HG03064 (cell line): ENCODE measurements at regions not wholly inside any gene's neighbourhood (a gene's known extent, or its start where the extent isn't known, plus 50 kb on each side); places are given as distances from the start of the nearest gene placed in this dataset.
"Not testable (repeated sequence)": the region's sequence is repeated elsewhere in the genome, so short reads cannot be mapped to it uniquely, and the experiment has no call there.

Experiments
- ATAC-seq: cut with Tn5 transposase; IDR thresholded peaks from one replicate; pipeline ENCODE4 v1.9.1; 2021; ENCODE audit warnings: low read depth; ENCODE audit not compliant: unreplicated experiment

GRCh38 chr18:60215432-60215831 lies 157.1 kb downstream of the MC4R start:
- no peak for ATAC-seq

- no peak for ATAC-seq
Measured at GRCh38 chr18:60209042-60209441, 163.5 kb downstream of the MC4R start.

GRCh38 chr18:60202708-60203107 lies 169.9 kb downstream of the MC4R start:
- no peak for ATAC-seq

- no peak for ATAC-seq
Measured at GRCh38 chr18:60200558-60200957, 172.0 kb downstream of the MC4R start.

- ATAC-seq = no peak
Measured at GRCh38 chr18:60199505-60199904, 173.1 kb downstream of the MC4R start.

- no peak for ATAC-seq
Measured at GRCh38 chr18:60197671-60198462, 174.7 kb downstream of the MC4R start.

- ATAC-seq = no peak
Measured at GRCh38 chr18:60196836-60197606, 175.6 kb downstream of the MC4R start.

- ATAC-seq = no peak
Measured at GRCh38 chr18:60193780-60194179, 178.8 kb downstream of the MC4R start.

GRCh38 chr18:60191926-60192325 lies 180.6 kb downstream of the MC4R start:
- no peak for ATAC-seq

- no peak for ATAC-seq
Measured at GRCh38 chr18:60189856-60190255, 182.7 kb downstream of the MC4R start.

- no peak for ATAC-seq
Measured at GRCh38 chr18:60188958-60189357, 183.6 kb downstream of the MC4R start.

- no peak for ATAC-seq
Measured at GRCh38 chr18:60182223-60182622, 190.4 kb downstream of the MC4R start.

GRCh38 chr18:60180671-60181070 lies 191.9 kb downstream of the MC4R start:
- ATAC-seq = no peak

- not testable (repeated sequence) for ATAC-seq
Measured at GRCh38 chr18:60178224-60178623, 194.4 kb downstream of the MC4R start.

GRCh38 chr18:60176259-60176658 lies 196.3 kb downstream of the MC4R start:
- no peak for ATAC-seq

GRCh38 chr18:60174832-60175231 lies 197.7 kb downstream of the MC4R start:
- ATAC-seq = no peak

GRCh38 chr18:60172030-60172429 lies 200.5 kb downstream of the MC4R start:
- ATAC-seq = no peak

GRCh38 chr18:60163622-60164021 lies 209.0 kb downstream of the MC4R start:
- peak; percentile 73 for ATAC-seq

- peak; percentile 54 for ATAC-seq
Measured at GRCh38 chr18:60162388-60162787, 210.2 kb downstream of the MC4R start.

- ATAC-seq = no peak
Measured at GRCh38 chr18:60157810-60158209, 214.8 kb downstream of the MC4R start.

GRCh38 chr18:60153376-60153775 lies 219.2 kb downstream of the MC4R start:
- ATAC-seq = no peak

GRCh38 chr18:60149316-60149715 lies 223.3 kb downstream of the MC4R start:
- ATAC-seq = no peak
